Spleen (tissue), 11 donors: ENCODE measurements at regions not wholly inside any gene's neighbourhood (a gene's known extent, or its start where the extent isn't known, plus 50 kb on each side); places are given as distances from the start of the nearest gene placed in this dataset.

Experiments
- DNase-seq: peaks from one replicate; pipeline ENCODE4 v3.0.0-alpha.2; 2020
- H3K27ac ChIP-seq, 8 donors: fragments of 200-600 bp; sonication (generic) in 7 of 8; 1 replicate in 4 of 8; 2 replicates in 4 of 8; pipeline versions ENCODE4 v1.5.0 to v1.8.0; 2016 to 2021; ENCODE audit warnings: inconsistent platforms in 4 of 8, mild to moderate bottlenecking in 4 of 8, moderate library complexity in 1 of 8
- H3K27me3 ChIP-seq, 7 donors: fragments of 200-600 bp; sonication (generic) in 6 of 7; replicated peaks in 1 of 7; 1 replicate in 4 of 7; 2 replicates in 3 of 7; pipeline versions ENCODE4 v1.5.0 to v1.8.0; 2016 to 2021; ENCODE audit warnings: inconsistent platforms in 3 of 7, mild to moderate bottlenecking in 1 of 7
- H3K36me3 ChIP-seq, 6 donors: fragments of 200-600 bp; sonication (generic) in 5 of 6; 1 replicate in 4 of 6; 2 replicates in 2 of 6; pipeline versions ENCODE4 v1.5.0 to v1.8.0; 2016 to 2021; ENCODE audit warnings: inconsistent platforms in 2 of 6
- H3K4me1 ChIP-seq, 6 donors: fragments of 200-600 bp; sonication (generic) in 5 of 6; 1 replicate in 3 of 6; 2 replicates in 3 of 6; pipeline versions ENCODE4 v1.5.0 to v1.8.0; 2016 to 2021; ENCODE audit warnings: inconsistent platforms in 3 of 6
- H3K4me3 ChIP-seq, 8 donors: fragments of 200-600 bp; sonication (generic) in 7 of 8; 1 replicate in 4 of 8; 2 replicates in 4 of 8; pipeline versions ENCODE4 v1.5.0 to v1.8.0; 2016 to 2021; ENCODE audit warnings: inconsistent platforms in 4 of 8, mild to moderate bottlenecking in 4 of 8, moderate library complexity in 2 of 8
- H3K9me3 ChIP-seq, 8 donors: fragments of 200-600 bp; sonication (generic) in 7 of 8; 1 replicate in 4 of 8; 2 replicates in 4 of 8; pipeline versions ENCODE4 v1.5.0 to v1.8.0; 2016 to 2021; ENCODE audit warnings: inconsistent platforms in 4 of 8
- POLR2A ChIP-seq, 3 donors: fragments of 450-650 bp; IDR thresholded peaks; one replicate each; pipeline ENCODE4 v1.5.1; 2017; ENCODE audit warnings: antibody characterized with exemption in 3 of 3, mild to moderate bottlenecking in 1 of 3
- POLR2AphosphoS5 ChIP-seq, 3 donors: sonication (generic); formaldehyde crosslinking; IDR thresholded peaks; one replicate each; pipeline ENCODE4 v1.5.1; 2017; ENCODE audit warnings: antibody characterized with exemption in 3 of 3
- WGBS, 5 donors: extraction: QIAGEN DNeasy Blood & Tissue Kit in 3 of 5; methylation state at CpG; one replicate each; pipeline versions ENCODE4 v1.1.5 to v1.1.7; 2013 to 2018; 5-methylcytosine and 5-hydroxymethylcytosine counted together
- intact Hi-C: fragments of 100-400 bp; cut with DNase I; formaldehyde crosslinking; loops from one replicate; pipeline ENCODE4 v1.15.0; 2023; ENCODE audit warnings: low total_unique reads
- TF ChIP-seq, protein P1 (sequence below), 11 experiments: fragments of 200-600 bp in 7 of 11; fragments of 450-650 bp in 4 of 11; sonication (generic) in 4 of 11; IDR thresholded peaks in 8 of 11; conservative IDR thresholded peaks in 3 of 11; 1 replicate in 7 of 11; 2 replicates in 4 of 11; pipeline versions ENCODE4 v1.4.0 to v1.8.0; 2016 to 2021; ENCODE audit warnings: antibody characterized with exemption in 11 of 11, inconsistent platforms in 4 of 11, mild to moderate bottlenecking in 1 of 11
- donor health status: healthy with polysubstance abuse.
- donor health status: DM: no; HTN: no; CAD: no; lungs with moderate emphysema.
- donor health status: DM: no; HTN: no; CAD: no.
- donor health status: Bipolar disorder and iron deficiency.
- donor health status: healthy.
- donor health status: DM: no; HTN: no; CAD: no.
- donor health status: DM: yes; HTN: yes; CAD: no.

DNA sequence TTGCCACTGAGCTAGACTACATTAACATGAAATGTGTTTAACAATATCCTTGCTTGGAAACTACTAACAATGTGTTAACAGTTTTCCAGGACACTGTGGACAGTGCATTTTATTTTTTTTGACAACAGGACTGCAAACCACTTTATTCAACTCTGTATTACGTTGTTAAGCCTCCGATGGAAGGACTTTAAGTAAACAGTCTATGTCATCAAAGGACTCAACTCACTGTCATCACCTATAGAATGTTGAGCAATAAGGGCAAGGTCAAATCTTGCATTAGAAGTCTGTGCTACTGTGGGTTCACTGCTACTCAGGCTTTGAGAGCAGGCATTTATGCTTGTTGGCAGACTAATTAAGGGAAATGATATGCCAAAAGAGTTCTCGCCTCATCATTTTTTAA is 483.7 kb downstream of the FLRT2 start:
- intact Hi-C loops: no loop called here
- H3K9me3 ChIP-seq: no peaks in the 10 kb centered on the region
- 69 to 88% (median 82%) methylated on average over 3 of the region's 3 CpGs for WGBS, 5 donors

DNA sequence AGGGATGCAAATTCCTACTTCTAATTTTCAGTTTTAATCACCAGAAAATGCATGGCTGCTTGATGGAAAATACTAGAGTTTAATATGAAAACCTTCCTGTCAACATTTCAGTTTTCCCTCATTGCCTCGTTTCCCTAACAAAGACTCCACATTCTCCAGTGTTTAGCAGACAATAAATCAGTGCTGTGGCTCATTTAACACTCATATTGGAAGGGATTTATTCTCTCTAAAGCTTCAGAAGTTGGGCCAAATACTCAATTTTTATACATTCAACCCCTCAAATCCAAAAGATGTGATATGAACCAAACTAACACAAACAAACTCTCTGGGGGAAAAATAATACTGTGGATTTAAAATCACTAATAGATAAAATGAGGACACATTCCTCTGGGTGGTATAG is 482.5 kb downstream of the FLRT2 start:
- Histone ChIP-seq H3K27me3 (no peaks in the 10 kb centered on the region), H3K4me3 (no peak overlapping the region), H3K4me1 (no peaks in the 10 kb centered on the region), H3K9me3 (no peaks in the 10 kb centered on the region), H3K36me3 (no peaks in the 10 kb centered on the region), H3K27ac (no peak overlapping the region)
- DNase-seq: no peak
- TF ChIP-seq POLR2AphosphoS5 (IDR thresholded peaks at IDR 0.05) (no peak), POLR2A (IDR thresholded peaks at IDR 0.05) (no peak)
- TF ChIP-seq, protein P1, sequence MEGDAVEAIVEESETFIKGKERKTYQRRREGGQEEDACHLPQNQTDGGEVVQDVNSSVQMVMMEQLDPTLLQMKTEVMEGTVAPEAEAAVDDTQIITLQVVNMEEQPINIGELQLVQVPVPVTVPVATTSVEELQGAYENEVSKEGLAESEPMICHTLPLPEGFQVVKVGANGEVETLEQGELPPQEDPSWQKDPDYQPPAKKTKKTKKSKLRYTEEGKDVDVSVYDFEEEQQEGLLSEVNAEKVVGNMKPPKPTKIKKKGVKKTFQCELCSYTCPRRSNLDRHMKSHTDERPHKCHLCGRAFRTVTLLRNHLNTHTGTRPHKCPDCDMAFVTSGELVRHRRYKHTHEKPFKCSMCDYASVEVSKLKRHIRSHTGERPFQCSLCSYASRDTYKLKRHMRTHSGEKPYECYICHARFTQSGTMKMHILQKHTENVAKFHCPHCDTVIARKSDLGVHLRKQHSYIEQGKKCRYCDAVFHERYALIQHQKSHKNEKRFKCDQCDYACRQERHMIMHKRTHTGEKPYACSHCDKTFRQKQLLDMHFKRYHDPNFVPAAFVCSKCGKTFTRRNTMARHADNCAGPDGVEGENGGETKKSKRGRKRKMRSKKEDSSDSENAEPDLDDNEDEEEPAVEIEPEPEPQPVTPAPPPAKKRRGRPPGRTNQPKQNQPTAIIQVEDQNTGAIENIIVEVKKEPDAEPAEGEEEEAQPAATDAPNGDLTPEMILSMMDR (IDR thresholded peaks at IDR 0.05 in 8 of 11, conservative IDR thresholded peaks at IDR 0.05 in 3 of 11): no peak
- intact Hi-C loops: no loop called here
- WGBS, 5 donors: 43 to 70% (median 67%) methylated on average over 1 of the region's 1 CpG

More for the DNA sequence above, 483.7 kb downstream of the FLRT2 start:
- no peak for DNase-seq
- H3K4me3 ChIP-seq: no peak overlapping the region
- H3K27me3 ChIP-seq: no peaks in the 10 kb centered on the region
- H3K27ac ChIP-seq: no peak overlapping the region
- TF ChIP-seq, protein P1 (IDR thresholded peaks at IDR 0.05 in 8 of 11, conservative IDR thresholded peaks at IDR 0.05 in 3 of 11): no peak
- TF ChIP-seq POLR2AphosphoS5 (IDR thresholded peaks at IDR 0.05): no peak
- no peak for TF ChIP-seq POLR2A (IDR thresholded peaks at IDR 0.05)
- H3K36me3 ChIP-seq: no peaks in the 10 kb centered on the region
- no peaks in the 10 kb centered on the region for H3K4me1 ChIP-seq

DNA sequence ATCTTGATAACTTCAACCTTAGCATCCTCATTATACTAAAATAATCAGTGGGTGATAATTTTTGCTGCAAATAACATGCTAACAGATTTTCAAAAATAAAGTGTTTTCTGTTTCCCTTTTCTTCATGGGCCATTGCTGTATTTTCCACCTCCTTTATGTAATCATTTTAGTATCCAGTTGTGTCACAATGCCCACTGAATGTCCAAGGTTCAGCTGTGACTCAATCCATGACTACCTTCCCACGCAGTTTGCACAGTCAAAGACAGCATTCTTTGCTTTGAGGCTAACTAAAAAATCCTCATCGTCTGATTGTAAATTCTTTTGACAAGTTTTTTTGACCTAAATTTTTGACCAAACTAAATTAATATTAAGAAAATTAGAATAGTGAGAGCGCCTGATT is 474.1 kb downstream of the FLRT2 start:
- no peaks in the 10 kb centered on the region for H3K9me3 ChIP-seq
- no peak for DNase-seq
- 82 to 93% (median 84%) methylated on average over 3 of the region's 3 CpGs for WGBS, 5 donors
- H3K36me3 ChIP-seq: no peaks in the 10 kb centered on the region
- H3K4me1 ChIP-seq: no peaks in the 10 kb centered on the region
- intact Hi-C loops: no loop called here
- H3K27ac ChIP-seq: no peak overlapping the region
- H3K27me3 ChIP-seq: no peaks in the 10 kb centered on the region
- H3K4me3 ChIP-seq: no peak overlapping the region
- TF ChIP-seq, protein P1 (IDR thresholded peaks at IDR 0.05 in 8 of 11, conservative IDR thresholded peaks at IDR 0.05 in 3 of 11): no peak
- TF ChIP-seq POLR2A (IDR thresholded peaks at IDR 0.05): no peak
- TF ChIP-seq POLR2AphosphoS5 (IDR thresholded peaks at IDR 0.05): no peak

DNA sequence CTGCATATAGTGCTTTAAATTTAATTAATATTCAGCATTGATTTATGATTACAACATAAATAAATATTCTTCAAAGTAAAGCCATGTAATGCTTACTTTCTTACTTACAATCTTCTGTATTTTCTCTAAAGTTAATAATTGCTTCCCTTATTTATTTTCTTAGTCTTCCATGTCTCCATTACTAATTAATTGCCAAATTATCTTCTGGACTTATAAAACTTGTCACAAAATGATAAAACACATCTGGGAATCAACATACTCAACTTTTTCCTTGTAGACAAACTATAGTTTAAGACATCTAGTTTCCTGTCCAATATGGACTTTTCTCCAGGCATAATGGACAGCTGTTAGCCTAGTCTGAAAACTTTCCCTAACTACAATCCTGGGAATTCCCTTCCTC is 466.6 kb downstream of the FLRT2 start:
- Histone ChIP-seq H3K27me3 (no peaks in the 10 kb centered on the region), H3K9me3 (no peaks in the 10 kb centered on the region), H3K27ac (no peak overlapping the region), H3K4me1 (no peaks in the 10 kb centered on the region), H3K4me3 (no peak overlapping the region), H3K36me3 (no peaks in the 10 kb centered on the region)
- no peak for DNase-seq
- TF ChIP-seq POLR2A (IDR thresholded peaks at IDR 0.05) (no peak), POLR2AphosphoS5 (IDR thresholded peaks at IDR 0.05) (no peak)
- TF ChIP-seq, protein P1 (IDR thresholded peaks at IDR 0.05 in 8 of 11, conservative IDR thresholded peaks at IDR 0.05 in 3 of 11): no peak
- intact Hi-C loops: no loop called here
